ENCODE measurements at regions not wholly inside any gene's neighbourhood (a gene's known extent, or its start where the extent isn't known, plus 50 kb on each side); places are given as distances from the start of the nearest gene placed in this dataset.

- Mint-ChIP-seq H3K27me3 (ENCODE audit: low read depth) (no peaks in the 10 kb centered on the region), H3K9me3 (no peaks in the 10 kb centered on the region), H3K4me3 (ENCODE audit: low read depth) (no peak overlapping the region), H3K27ac (no peak overlapping the region), H3K4me1 (ENCODE audit: low read depth) (no peaks in the 10 kb centered on the region), H3K36me3 (ENCODE audit: low read depth) (no peaks in the 10 kb centered on the region)
- intact Hi-C loops (cut with micrococcal nuclease), result no loop called here
- no peak for DNase-seq (ENCODE audit: low spot score)
Observed at GRCh38 chr4:173767650-173768049, 237.6 kb upstream of the HAND2 start.

- Mint-ChIP-seq H3K36me3 (ENCODE audit: low read depth) (no peaks in the 10 kb centered on the region), H3K4me3 (ENCODE audit: low read depth) (no peak overlapping the region), H3K27me3 (ENCODE audit: low read depth) (no peaks in the 10 kb centered on the region), H3K4me1 (ENCODE audit: low read depth) (no peaks in the 10 kb centered on the region), H3K27ac (no peak overlapping the region), H3K9me3 (no peaks in the 10 kb centered on the region)
- no peak for DNase-seq (ENCODE audit: low spot score)
- intact Hi-C loops (cut with micrococcal nuclease), result no loop called here
Observed at GRCh38 chr4:173766171-173766600, 236.2 kb upstream of the HAND2 start.

- Mint-ChIP-seq H3K27ac (no peak overlapping the region), H3K4me3 (ENCODE audit: low read depth) (no peak overlapping the region), H3K9me3 (no peaks in the 10 kb centered on the region), H3K4me1 (ENCODE audit: low read depth) (no peaks in the 10 kb centered on the region), H3K27me3 (ENCODE audit: low read depth) (no peaks in the 10 kb centered on the region), H3K36me3 (ENCODE audit: low read depth) (no peaks in the 10 kb centered on the region)
- intact Hi-C loops (cut with micrococcal nuclease), result no loop called here
- DNase-seq (ENCODE audit: low spot score), result no peak
Observed at GRCh38 chr4:173765751-173766150, 235.7 kb upstream of the HAND2 start.

GRCh38 chr4:173763389-173763788 lies 233.4 kb upstream of the HAND2 start:
- Mint-ChIP-seq H3K4me1 (ENCODE audit: low read depth) (no peaks in the 10 kb centered on the region), H3K9me3 (no peaks in the 10 kb centered on the region), H3K27me3 (ENCODE audit: low read depth) (no peaks in the 10 kb centered on the region), H3K27ac (no peak overlapping the region), H3K4me3 (ENCODE audit: low read depth) (no peak overlapping the region), H3K36me3 (ENCODE audit: low read depth) (no peaks in the 10 kb centered on the region)
- DNase-seq (ENCODE audit: low spot score), result no peak
- intact Hi-C loops (cut with micrococcal nuclease), result no loop called here

- Mint-ChIP-seq H3K27me3 (ENCODE audit: low read depth) (no peaks in the 10 kb centered on the region), H3K27ac (no peak overlapping the region), H3K4me1 (ENCODE audit: low read depth) (no peaks in the 10 kb centered on the region), H3K9me3 (no peaks in the 10 kb centered on the region), H3K4me3 (ENCODE audit: low read depth) (no peak overlapping the region), H3K36me3 (ENCODE audit: low read depth) (no peaks in the 10 kb centered on the region)
- intact Hi-C loops (cut with micrococcal nuclease), result no loop called here
- no peak for DNase-seq (ENCODE audit: low spot score)
Observed at GRCh38 chr4:173761938-173762337, 231.9 kb upstream of the HAND2 start.

GRCh38 chr4:173761236-173761635 lies 231.2 kb upstream of the HAND2 start:
- intact Hi-C loops (cut with micrococcal nuclease), result no loop called here

GRCh38 chr4:173758132-173758531 lies 228.1 kb upstream of the HAND2 start:
- H3K27me3 Mint-ChIP-seq (ENCODE audit: low read depth), result no peaks in the 10 kb centered on the region

More at GRCh38 chr4:173761236-173761635, 231.2 kb upstream of the HAND2 start:
- no peaks in the 10 kb centered on the region for H3K27me3 Mint-ChIP-seq (ENCODE audit: low read depth)
- H3K27ac Mint-ChIP-seq, result no peak overlapping the region
- no peak for DNase-seq (ENCODE audit: low spot score)
- no peaks in the 10 kb centered on the region for H3K4me1 Mint-ChIP-seq (ENCODE audit: low read depth)
- no peaks in the 10 kb centered on the region for H3K36me3 Mint-ChIP-seq (ENCODE audit: low read depth)
- H3K9me3 Mint-ChIP-seq, result no peaks in the 10 kb centered on the region
- H3K4me3 Mint-ChIP-seq (ENCODE audit: low read depth), result no peak overlapping the region

GRCh38 chr4:173753408-173753807 lies 223.4 kb upstream of the HAND2 start:
- Mint-ChIP-seq H3K4me1 (ENCODE audit: low read depth) (no peaks in the 10 kb centered on the region), H3K4me3 (ENCODE audit: low read depth) (no peak overlapping the region), H3K9me3 (no peaks in the 10 kb centered on the region), H3K27ac (no peak overlapping the region), H3K27me3 (ENCODE audit: low read depth) (no peaks in the 10 kb centered on the region), H3K36me3 (ENCODE audit: low read depth) (no peaks in the 10 kb centered on the region)
- DNase-seq (ENCODE audit: low spot score), result no peak
- intact Hi-C loops (cut with micrococcal nuclease), result no loop called here

More at GRCh38 chr4:173758132-173758531, 228.1 kb upstream of the HAND2 start:
- Mint-ChIP-seq H3K9me3 (no peaks in the 10 kb centered on the region), H3K4me1 (ENCODE audit: low read depth) (no peaks in the 10 kb centered on the region), H3K36me3 (ENCODE audit: low read depth) (no peaks in the 10 kb centered on the region), H3K27ac (no peak overlapping the region), H3K4me3 (ENCODE audit: low read depth) (no peak overlapping the region)
- intact Hi-C loops (cut with micrococcal nuclease), result no loop called here
- no peak for DNase-seq (ENCODE audit: low spot score)

GRCh38 chr4:173752610-173753230 lies 222.7 kb upstream of the HAND2 start:
- intact Hi-C loops (cut with micrococcal nuclease), result no loop called here
- H3K4me1 Mint-ChIP-seq (ENCODE audit: low read depth), result no peaks in the 10 kb centered on the region
- no peak overlapping the region for H3K27ac Mint-ChIP-seq
- no peaks in the 10 kb centered on the region for H3K9me3 Mint-ChIP-seq
- DNase-seq (ENCODE audit: low spot score), result peak; percentile 13
- no peaks in the 10 kb centered on the region for H3K27me3 Mint-ChIP-seq (ENCODE audit: low read depth)
- H3K4me3 Mint-ChIP-seq (ENCODE audit: low read depth), result no peak overlapping the region
- H3K36me3 Mint-ChIP-seq (ENCODE audit: low read depth), result no peaks in the 10 kb centered on the region

- no peak for DNase-seq (ENCODE audit: low spot score)
- intact Hi-C loops (cut with micrococcal nuclease), result no loop called here
- Mint-ChIP-seq H3K27me3 (ENCODE audit: low read depth) (no peaks in the 10 kb centered on the region), H3K4me1 (ENCODE audit: low read depth) (no peaks in the 10 kb centered on the region), H3K36me3 (ENCODE audit: low read depth) (no peaks in the 10 kb centered on the region), H3K4me3 (ENCODE audit: low read depth) (no peak overlapping the region), H3K27ac (no peak overlapping the region), H3K9me3 (no peaks in the 10 kb centered on the region)
Observed at GRCh38 chr4:173748353-173748752, 218.3 kb upstream of the HAND2 start.

GRCh38 chr4:173747537-173748257 lies 217.7 kb upstream of the HAND2 start:
- no peaks in the 10 kb centered on the region for H3K36me3 Mint-ChIP-seq (ENCODE audit: low read depth)
- H3K27me3 Mint-ChIP-seq (ENCODE audit: low read depth), result no peaks in the 10 kb centered on the region
- intact Hi-C loops (cut with micrococcal nuclease), result no loop called here
- H3K27ac Mint-ChIP-seq, result no peak overlapping the region
- no peak for DNase-seq (ENCODE audit: low spot score)
- no peaks in the 10 kb centered on the region for H3K4me1 Mint-ChIP-seq (ENCODE audit: low read depth)
- H3K4me3 Mint-ChIP-seq (ENCODE audit: low read depth), result no peak overlapping the region
- H3K9me3 Mint-ChIP-seq, result no peaks in the 10 kb centered on the region

GRCh38 chr4:173746424-173746823 lies 216.4 kb upstream of the HAND2 start:
- no peaks in the 10 kb centered on the region for H3K36me3 Mint-ChIP-seq (ENCODE audit: low read depth)
- intact Hi-C loops (cut with micrococcal nuclease), result no loop called here
- H3K27ac Mint-ChIP-seq, result no peak overlapping the region
- H3K4me3 Mint-ChIP-seq (ENCODE audit: low read depth), result no peak overlapping the region
- no peaks in the 10 kb centered on the region for H3K9me3 Mint-ChIP-seq
- no peaks in the 10 kb centered on the region for H3K27me3 Mint-ChIP-seq (ENCODE audit: low read depth)
- no peaks in the 10 kb centered on the region for H3K4me1 Mint-ChIP-seq (ENCODE audit: low read depth)
- DNase-seq (ENCODE audit: low spot score), result no peak

GRCh38 chr4:173745765-173746164 lies 215.7 kb upstream of the HAND2 start:
- Mint-ChIP-seq H3K4me1 (ENCODE audit: low read depth) (no peaks in the 10 kb centered on the region), H3K27ac (no peak overlapping the region), H3K9me3 (no peaks in the 10 kb centered on the region), H3K4me3 (ENCODE audit: low read depth) (no peak overlapping the region), H3K36me3 (ENCODE audit: low read depth) (no peaks in the 10 kb centered on the region), H3K27me3 (ENCODE audit: low read depth) (no peaks in the 10 kb centered on the region)
- intact Hi-C loops (cut with micrococcal nuclease), result no loop called here
- no peak for DNase-seq (ENCODE audit: low spot score)
